HG03060 (cell line): ENCODE measurements at regions not wholly inside any gene's neighbourhood (a gene's known extent, or its start where the extent isn't known, plus 50 kb on each side); places are given as distances from the start of the nearest gene placed in this dataset.
"Not testable (repeated sequence)": the region's sequence is repeated elsewhere in the genome, so short reads cannot be mapped to it uniquely, and the experiment has no call there.

Experiments
- ATAC-seq: cut with Tn5 transposase; IDR thresholded peaks from one replicate; pipeline ENCODE4 v1.9.1; 2021; ENCODE audit warnings: low read depth, moderate number of reproducible peaks; ENCODE audit not compliant: unreplicated experiment

DNA sequence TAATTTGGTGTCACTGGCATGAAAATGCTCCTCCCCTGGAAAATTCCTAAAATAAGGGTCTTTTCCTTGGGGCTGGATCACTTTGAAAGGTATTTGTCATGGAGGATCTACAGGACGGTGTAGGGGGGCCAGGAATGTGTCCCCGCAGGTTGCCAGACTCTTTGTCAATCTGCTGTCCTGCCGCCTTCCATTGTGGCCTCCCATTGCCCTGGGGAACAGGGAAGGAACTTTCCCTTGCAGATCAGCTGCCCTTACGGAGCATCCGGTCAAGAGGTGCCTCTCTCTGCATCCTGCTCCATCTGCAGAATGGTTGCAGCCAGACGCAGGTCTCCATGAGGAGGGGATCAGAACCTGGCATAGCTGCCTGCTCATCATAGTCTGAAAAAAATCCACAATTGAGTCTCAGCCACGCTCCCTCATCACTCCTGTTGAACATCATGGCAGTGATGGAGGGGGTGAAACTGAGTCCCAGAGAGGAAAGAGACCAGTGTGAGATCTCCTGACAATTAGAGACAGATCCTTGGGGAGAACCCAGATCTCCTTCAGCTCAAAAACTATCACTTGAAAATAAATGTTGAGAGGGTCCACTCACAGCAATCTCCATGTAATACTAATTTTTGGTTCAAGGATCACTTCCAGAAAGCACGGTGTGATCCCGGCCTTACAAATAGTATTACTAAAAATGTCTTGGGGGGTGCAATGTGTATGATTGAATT lies 244.8 kb downstream of the MYCN start:
- no peak for ATAC-seq

DNA sequence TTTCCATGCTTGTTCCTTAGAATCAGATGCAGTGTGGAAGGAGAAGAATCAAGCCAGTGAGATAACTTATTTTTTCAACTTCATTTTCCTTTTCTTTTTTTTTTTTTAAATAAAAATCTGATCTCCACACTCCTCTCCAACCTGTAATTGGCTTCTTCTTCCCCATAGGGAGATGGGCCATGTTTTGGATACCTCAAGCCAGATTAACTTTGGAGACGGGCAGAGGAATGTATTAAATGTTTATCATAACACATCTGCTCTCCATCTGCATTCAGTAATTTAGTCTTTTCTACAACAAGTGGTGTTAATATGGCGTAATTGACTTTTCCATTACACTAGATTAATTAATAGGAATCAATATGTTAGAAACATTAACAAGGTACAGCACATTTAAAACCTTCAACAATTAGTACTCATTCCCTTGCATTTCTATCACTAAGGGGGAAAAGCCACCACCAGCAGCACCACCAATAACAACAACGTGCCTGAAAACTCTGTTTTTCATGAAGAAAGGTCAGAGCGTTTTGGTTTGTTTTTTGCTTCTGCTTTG lies 244.1 kb downstream of the MYCN start:
- ATAC-seq: no peak

DNA sequence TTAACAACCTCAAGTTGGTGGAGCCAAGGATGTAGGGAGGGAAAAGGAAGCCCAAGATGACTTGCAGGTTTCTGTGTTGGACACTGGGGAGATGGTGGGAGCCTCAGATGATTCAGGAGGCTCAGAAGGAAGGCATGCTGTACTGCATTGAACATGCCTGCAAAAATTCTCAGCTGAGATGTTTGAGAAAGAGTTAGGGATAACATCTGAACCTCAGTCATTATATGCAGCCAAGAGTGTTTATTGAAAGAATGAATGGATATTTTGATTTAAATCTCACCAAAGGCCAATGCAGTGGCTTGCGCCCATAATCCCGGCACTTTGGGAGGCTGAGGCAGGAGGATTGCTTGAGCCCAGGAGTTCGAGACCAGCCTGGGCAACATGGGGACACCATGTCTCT lies 243.0 kb downstream of the MYCN start:
- no peak for ATAC-seq

DNA sequence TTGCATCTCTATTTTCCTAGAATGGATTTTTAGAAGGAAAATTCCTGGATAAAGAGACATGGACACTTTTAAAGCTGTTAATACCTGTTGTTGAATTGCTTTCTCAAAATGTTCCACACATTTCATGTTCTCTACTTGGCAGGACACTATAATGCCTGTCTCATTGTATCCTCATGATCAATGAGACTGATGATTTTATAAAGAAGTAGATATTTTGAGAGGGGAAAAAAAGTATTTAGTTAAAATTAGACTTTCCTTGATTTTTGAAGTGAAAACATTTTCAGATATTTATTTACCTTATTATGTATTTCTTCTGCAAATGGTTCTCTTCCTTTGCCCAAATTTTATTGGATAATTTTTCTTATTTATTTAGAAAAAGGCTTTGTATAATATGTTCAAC lies 242.5 kb downstream of the MYCN start:
- no peak for ATAC-seq

DNA sequence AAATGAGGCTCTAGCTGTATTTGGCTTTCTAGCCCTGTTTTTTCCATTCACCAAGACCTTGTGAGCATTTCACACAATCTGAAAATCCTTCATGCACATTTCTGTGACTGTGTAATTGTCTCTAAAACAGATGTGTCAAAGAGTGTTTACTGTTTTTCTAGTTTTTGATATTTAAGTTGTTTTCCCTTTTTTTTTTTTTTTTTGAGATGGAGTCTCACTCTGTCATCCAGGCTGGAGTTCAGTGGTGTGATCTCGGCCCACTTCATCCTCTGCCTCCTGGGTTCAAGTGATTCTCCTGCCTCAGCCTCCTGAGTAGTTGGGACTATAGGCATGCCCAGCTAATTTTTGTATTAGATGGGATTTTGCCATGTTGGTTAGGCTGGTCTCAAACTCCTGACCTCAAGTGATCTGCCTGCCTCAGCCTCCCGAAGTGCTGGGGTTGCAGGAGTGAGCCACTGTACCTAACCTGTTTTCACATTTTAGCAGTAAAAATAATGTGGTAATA lies 242.0 kb downstream of the MYCN start:
- not testable (repeated sequence) for ATAC-seq

DNA sequence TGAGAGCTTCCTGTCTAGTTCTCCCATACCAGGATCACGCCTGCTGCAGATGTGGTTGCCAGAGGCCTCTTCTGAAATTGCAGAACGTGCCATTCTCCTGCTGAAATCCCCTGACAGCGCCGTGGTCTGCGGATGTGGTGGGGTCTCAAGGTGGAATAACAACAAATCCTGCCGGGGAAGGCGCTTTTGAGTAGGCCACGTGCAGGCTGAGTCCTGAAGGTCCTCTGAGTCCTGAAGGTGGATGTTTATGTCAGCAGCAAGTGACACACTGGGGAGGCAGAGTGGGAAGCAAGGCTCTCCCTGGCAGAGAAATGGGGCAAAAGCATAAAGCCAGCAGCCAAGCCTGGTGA lies 241.4 kb downstream of the MYCN start:
- no peak for ATAC-seq

DNA sequence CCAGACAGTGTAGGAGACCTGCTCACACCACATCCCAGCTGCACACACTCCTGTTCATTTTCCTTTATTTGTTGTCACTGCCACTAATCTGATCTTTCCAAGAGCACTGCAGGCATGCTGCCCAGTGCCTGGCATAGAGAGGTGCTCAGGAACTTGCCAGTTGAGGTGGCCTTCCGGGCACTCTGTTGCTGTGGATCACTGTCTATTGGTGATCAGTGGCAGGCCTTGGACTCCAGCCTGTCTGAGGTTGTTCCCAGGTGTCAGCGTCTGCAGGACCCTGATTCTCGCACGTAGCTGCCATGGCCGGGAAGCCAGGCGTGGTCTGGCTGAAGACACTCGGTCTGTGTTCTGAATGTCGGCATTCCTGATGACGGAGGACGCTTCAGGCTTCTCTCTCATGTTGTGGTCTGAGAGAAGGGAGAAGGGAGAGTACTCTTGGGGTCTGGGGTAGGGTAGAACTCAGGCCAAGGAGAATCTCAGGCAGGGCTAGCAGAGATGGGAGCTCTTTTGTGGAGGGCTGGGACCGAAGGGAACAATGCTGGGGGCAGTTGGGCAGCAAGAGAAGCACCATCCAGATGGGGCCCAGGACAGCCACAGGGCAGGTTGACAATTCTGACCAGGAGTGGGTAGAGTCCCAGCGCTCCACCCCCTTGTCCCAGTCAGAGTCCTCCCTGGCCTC lies 240.9 kb downstream of the MYCN start:
- ATAC-seq: no peak

DNA sequence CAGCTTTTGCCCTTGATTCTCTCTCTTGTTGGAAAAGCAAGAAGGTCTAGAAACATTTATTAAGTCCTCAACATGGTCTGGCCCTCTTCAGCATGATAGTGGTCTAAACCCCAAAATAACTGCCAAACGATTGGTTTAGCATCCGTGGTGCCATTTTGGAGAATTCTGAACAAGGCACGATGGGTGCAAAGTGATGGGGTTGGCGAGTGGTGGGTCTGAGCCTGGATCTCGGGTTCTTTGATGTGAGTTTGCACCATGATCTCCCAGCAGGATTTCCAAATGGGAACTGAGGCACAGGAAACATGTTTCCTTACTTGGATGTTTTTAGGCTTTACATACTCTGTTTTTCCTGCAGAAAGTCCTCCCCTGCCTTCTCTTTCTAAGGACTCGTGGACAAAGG lies 240.3 kb downstream of the MYCN start:
- no peak for ATAC-seq

DNA sequence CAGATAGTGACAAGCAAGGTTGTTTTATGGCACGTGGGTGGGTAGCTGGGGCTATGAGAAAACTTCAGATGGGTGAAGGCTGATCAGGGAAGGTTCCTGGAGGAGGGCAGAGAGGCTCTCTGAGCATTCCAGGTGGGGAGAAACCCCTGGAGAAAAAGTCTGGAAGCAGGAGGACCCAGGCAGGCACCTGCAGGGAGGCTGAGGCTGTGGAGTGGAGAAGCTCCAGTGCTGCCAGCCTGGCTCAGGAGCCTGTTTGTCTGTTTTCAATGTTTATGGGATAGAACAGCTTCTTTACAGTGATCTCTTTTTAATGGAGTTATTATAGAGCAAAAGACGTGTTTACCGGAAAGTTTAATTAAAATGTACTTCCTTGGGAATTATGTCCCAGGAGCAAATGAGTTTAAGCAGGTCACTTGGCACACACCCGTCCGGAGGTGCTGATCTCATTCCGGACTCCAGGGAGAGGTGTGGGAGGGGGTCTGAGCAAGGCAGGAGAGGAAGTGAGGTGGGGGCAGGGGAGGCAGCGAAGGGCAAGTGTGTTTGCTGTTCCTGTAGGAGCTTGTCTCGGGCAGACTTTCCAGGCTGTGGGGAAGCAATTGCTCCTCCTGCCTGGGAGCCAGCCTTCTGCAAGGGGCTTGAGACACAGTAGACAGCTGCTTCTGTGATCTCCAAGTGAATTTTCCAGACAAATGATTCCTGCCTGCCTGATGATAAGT lies 239.5 kb downstream of the MYCN start:
- no peak for ATAC-seq

DNA sequence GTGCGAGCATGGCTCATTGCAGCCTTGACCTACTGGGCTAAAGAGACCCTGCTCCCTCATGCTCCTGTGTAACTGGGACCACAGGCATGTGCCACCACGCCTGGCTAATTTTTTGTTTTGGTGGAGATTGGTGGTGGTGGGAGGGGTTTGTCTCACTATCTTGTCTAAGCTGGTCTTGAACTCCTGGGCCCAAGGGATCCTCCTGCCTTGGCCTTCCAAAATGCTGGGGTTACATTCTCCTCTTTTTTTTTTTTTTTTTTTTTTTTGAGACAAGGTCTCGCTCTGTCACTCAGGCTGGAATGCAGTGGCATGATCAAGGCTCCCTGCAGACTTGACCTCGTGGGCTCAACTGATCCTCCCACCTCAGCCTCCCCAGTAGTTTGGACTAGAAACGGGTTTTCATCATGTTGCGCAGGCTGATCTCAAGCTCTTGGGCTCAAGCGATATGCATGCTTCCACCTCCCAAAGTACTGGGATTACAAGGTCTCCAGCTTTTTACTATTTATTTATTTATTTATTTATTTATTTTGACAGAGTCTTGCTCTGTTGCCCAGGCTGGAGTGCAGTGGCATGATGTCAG lies 238.3 kb downstream of the MYCN start:
- ATAC-seq: no peak

DNA sequence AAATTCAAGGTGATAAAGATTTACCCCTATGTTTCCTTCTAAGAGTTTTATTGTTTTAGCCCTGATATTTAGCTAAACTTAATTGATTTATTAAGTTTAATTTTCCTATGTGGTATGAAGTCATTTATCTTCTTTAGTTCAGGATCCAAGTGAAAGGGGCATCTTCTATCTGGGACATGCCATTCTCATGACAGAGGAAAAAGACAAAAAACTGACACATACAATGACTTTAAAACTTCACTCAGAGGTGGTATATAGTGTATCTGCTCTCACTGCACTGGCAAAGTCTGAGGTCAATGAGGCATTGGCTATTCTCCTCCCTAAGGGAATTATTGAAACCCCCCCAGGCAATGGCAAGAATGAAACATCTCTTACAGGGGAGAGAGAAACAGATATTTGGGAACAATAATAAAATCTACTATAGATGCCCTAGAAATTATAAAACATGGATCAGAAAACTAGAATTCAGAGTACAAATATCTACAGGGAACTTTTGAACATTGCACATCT lies 237.4 kb downstream of the MYCN start:
- no peak for ATAC-seq

DNA sequence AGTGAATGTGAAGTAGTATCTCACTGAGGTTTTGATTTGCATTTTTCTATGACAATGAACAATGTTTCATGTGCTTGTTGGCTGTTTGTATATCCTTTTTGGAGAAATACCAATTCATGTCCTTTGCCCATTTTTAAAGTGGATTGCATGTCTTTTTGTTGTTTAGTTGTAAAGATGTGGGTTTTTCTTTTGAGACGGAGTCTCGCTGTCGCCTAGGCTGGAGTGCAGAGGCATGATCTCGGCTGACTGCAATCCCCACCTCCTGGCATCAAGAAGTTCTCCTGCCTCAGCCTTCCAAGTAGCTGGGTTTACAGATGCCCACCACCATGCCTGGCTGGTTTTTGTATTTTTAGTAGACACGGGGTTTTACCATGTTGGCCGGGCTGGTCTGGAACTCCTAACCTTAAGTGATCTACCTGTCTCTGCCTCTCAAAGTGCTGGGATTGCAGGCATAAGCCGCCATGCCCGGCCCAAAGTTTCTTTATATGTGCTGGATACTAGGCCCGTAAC lies 236.7 kb downstream of the MYCN start:
- ATAC-seq: no peak

DNA sequence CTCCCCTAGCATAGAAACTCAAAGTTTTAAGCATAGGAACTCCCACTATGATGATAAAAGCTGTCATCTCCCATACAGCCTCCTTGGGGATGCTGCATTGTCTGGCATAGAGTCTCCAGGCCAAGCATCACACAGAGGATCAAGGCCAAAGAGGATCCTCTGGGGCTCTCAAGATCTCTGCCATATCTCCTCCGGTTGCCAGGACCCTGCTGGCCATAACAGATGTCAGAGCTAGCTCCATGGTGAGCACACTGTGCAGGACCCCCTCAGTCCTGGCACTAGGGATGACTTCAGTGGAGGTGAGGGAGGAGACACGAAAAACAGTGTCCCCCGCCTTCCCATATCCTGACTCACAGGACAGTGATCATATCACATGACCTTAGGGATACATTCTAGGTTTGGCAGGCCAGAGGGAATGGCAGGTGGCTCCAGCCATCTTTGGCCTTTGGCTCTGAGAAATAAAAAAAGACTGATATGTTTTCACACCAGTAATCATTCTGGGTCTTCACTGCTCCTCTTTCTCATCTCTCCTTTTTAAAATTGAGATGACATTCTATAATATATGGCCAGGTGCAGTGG lies 235.0 kb downstream of the MYCN start:
- no peak for ATAC-seq

DNA sequence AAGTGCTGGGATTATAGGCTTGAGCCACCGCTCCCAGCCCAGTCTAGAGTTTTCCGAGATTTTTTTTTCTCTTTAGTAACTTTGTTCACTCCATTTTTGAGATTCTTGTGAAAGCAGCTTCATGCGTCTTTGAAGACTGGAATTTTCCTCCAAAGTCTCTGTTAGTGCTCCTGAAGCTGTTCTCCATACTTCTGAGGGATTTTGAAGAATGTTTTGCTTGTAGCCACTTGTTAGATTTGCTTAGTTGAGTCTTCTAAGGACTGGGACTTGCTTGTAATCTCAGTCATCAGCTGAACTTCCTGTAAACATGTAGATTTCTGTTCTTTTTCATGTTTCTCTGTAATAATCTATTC lies 234.3 kb downstream of the MYCN start:
- ATAC-seq: no peak

DNA sequence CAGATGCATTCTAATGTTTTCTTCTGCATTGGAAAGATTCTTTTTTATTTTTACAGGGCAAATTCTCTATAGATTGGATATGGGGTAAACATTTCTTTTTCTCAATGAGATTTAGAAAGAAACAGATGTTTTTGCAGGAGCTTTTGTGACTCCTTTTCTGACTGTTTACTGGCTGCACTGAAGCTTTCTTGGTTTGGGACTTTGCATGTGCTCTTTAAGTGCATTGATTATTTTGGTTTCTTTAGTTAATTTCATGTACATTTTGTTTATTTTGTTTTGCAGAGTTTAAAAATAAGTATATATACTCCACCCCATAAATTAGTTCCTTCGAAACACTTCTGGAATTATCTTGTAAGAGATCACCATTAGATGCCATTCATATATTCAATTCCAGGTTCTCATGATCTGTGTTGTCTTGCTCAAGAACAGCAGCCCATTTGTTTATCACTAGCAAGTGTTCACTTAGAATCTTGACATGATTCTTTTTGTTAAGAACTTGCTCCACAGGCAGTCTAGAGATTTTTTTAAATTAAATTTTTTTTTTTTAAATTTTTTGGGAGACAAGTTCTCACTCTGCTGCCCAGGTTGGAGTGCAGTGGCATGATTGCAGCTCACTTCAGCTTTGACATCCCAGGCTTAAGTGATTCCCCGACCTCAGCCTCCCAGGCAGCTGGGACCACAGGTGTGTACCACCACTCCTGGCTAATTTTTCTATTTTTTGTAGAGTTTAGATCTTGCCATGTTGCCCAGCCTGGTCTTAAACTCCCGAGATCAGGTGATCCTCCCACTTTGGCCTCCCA lies 233.7 kb downstream of the MYCN start:
- no peak for ATAC-seq

DNA sequence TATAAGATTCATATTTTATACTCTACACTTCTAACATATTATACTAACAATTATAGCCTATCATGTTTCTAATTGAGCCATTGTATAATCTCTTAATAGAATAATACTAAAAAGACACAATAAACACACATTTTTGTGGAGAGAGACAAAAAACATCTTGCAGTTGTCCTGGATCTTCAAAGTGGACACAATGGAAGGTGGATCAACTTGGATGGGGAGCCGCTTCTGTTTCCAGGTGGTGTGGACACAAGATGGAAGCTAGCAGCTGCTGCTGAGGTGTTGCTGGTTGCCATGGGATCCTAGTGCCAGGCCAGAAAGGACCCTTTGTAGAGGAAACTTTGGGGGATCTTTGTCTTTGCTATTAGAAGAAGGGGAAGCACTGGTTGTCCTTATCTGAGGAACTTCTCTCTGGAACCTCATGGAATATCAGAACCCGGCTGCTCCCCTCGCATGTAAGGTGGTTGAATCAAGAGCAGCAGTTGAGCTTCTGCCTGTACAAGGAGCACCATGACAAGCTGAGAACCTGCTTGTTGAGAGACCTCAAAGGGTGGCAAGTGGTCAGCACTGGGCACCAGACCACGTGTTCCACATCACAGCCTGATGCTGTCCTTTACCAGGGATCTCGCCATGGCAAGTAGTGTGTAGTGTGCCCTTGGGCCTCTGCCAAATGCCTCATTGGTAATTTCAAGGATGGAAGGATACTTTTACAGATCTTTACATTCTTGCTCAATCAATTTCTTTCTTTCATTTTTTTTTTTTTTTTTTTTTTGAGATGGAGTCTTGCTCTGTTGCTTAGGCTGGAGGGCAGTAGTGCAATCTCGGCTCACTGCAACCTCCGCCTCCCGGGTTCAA lies 232.2 kb downstream of the MYCN start:
- no peak for ATAC-seq

DNA sequence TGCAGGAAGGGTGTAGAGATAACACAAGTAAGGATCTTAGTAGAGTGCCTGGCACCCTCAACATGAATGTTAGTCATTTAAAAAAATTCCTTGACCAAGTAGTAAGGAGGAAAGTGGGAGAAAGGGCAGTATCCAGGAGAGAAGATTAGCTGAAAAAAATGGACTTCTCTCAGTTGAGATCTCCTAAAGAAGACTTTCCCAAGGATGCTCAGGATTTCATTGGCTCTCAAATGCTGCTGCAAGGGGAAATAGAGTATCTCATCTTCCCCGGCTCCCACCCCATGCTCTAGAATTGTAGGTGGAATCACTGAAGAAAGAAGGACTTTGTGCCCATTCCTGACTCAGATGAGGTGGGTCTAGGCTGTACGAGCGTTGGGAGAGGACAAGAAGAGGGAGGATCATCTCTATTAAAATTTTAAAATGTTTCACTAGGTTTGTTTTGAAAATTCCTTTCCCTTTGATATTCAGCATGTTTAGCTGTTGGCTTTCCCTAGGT lies 231.1 kb downstream of the MYCN start:
- no peak for ATAC-seq

DNA sequence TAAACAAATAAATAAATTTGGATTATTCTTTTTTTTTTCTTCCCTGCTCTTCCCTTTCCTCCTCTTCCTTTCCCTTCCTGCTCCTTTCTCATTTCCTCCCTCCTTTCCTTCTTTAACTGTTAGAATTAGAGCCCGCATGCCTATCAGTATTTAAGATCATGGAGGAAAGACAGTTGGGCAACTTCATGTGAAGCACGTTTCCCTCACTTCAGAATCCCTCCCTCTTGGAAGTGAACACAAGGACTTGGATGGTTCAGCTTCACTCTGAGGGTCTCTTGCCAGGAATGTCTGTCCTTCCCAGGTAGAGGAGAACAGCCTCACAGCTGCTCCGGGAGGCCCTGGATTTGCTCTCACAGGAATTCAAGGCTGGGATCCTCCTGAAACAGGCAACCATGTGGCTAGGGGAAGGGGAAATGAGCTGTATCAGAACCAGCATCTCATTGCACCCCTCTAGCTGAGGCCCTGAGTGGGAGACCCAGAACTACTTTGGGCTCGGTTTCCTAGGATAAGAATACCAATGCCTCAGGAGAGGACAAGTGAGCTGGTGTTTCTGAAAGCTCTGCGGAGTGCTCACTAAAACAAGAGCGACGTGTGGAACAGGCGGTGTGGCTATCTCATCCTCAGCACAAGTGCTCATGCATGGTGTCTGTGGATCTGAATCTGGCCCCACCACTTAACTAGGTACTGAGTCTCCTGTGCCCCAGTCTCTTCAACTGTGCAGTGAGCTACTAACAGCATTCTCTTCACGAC lies 230.5 kb downstream of the MYCN start:
- no peak for ATAC-seq
